ENCODE measurements at regions not wholly inside any gene's neighbourhood (a gene's known extent, or its start where the extent isn't known, plus 50 kb on each side); places are given as distances from the start of the nearest gene placed in this dataset.

DNA sequence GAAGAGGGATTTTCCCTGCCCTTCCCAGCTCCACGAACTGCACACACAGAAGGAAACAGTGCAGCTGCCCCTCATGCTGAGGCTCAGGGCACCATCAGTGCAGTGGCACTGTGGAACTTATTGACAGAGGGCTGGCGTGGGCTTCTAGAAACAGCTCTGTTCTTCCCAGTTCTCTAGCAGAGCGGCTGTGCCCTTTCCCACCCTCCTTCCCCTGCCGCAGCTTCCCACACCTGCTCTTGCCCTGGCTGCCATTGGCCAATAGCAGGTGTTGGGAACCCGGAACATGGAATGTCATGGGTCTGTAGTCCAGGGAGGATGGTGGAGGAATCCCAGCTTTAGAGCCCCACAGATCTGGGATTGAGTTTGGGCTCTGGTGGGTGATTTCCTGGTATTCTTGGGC lies 343.8 kb downstream of the RPS6KC1 start:
- TF ChIP-seq, protein P1, sequence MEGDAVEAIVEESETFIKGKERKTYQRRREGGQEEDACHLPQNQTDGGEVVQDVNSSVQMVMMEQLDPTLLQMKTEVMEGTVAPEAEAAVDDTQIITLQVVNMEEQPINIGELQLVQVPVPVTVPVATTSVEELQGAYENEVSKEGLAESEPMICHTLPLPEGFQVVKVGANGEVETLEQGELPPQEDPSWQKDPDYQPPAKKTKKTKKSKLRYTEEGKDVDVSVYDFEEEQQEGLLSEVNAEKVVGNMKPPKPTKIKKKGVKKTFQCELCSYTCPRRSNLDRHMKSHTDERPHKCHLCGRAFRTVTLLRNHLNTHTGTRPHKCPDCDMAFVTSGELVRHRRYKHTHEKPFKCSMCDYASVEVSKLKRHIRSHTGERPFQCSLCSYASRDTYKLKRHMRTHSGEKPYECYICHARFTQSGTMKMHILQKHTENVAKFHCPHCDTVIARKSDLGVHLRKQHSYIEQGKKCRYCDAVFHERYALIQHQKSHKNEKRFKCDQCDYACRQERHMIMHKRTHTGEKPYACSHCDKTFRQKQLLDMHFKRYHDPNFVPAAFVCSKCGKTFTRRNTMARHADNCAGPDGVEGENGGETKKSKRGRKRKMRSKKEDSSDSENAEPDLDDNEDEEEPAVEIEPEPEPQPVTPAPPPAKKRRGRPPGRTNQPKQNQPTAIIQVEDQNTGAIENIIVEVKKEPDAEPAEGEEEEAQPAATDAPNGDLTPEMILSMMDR (IDR thresholded peaks at IDR 0.05 in 4 of 5, conservative IDR thresholded peaks at IDR 0.05 in 1 of 5), result no peak
- TF ChIP-seq POLR2A (IDR thresholded peaks at IDR 0.05), result no peak
